HCT116 (cell line): ENCODE measurements at regions not wholly inside any gene's neighbourhood (a gene's known extent, or its start where the extent isn't known, plus 50 kb on each side); places are given as distances from the start of the nearest gene placed in this dataset.

Experiments
- ATAC-seq: fragments of 200-7000 bp; cut with Tn5 transposase; 2 replicates; pipeline ENCODE4 v1.9.1; 2020; ENCODE audit warnings: mild to moderate bottlenecking, moderate library complexity
- BruUV-seq: library from RNA; stranded (reverse); fragments of 400-500 nt; replicated peaks from 2 replicates; lab custom pipeline; 2021; lab: Mats Ljungman, UMichigan
- CTCF ChIA-PET: fragments of 300-600 bp; sonication (Branson Sonifier 250); formaldehyde crosslinking; loops from one replicate; lab custom pipeline; 2021; ENCODE audit warnings: antibody characterized with exemption; lab: Charles Lee
- POLR2A ChIA-PET: fragments of 300-600, 350-600 bp; sonication (Branson Sonifier 250); formaldehyde crosslinking; loops from one replicate; lab custom pipeline; 2021; ENCODE audit warnings: antibody characterized with exemption; lab: Charles Lee
- RAD21 ChIA-PET, 2 experiments: fragments of 300-600 bp; sonication (Branson Sonifier 250); formaldehyde crosslinking; loops; one replicate each; lab custom pipeline; 2023; ENCODE audit warnings: low total read pairs in 2 of 2; ENCODE audit not compliant: uncharacterized antibody in 2 of 2, unreplicated experiment in 2 of 2, low non-redundant PET in 1 of 2; lab: Charles Lee
- DNase-seq: peaks from one replicate; pipeline ENCODE4 v3.0.0-alpha.2; 2010; ENCODE audit warnings: low read depth, low spot score
- H2AFZ ChIP-seq: fragments of 200-600 bp; shearing (Covaris generic), sonication (generic); 2 replicates; pipeline ENCODE4 v1.6.1; 2017; ENCODE audit warnings: low read depth, mixed run types, mixed read lengths, antibody characterized with exemption, low read length; ENCODE audit not compliant: poor library complexity, severe bottlenecking
- H3K27ac ChIP-seq: 2 replicates; pipeline ENCODE4 v1.5.1; 2012; ENCODE audit warnings: low read depth, low read length
- H3K27me3 ChIP-seq: fragments of 200-600 bp; sonication (generic); 2 replicates; pipeline ENCODE4 v1.6.1; 2016; ENCODE audit warnings: mixed run types, low read length, mixed read lengths; ENCODE audit not compliant: insufficient read depth
- H3K36me3 ChIP-seq, 2 experiments: fragments of 200-500 bp in 1 of 2; fragments of 200-600 bp in 1 of 2; sonication (Bioruptor generic) in 1 of 2; sonication (generic) in 1 of 2; 2 replicates each; pipeline versions ENCODE4 v1.5.1 to v1.6.1; 2014 to 2016; ENCODE audit warnings: low read length in 2 of 2, inconsistent platforms in 1 of 2, mixed read lengths in 1 of 2, mixed run types in 1 of 2; ENCODE audit not compliant: insufficient read depth in 2 of 2, control insufficient read depth in 1 of 2
- H3K4me1 ChIP-seq, 2 experiments: fragments of 200-600 bp in 1 of 2; sonication (generic) in 1 of 2; 2 replicates each; pipeline versions ENCODE4 v1.5.1 to v1.6.1; 2012 to 2017; ENCODE audit warnings: low read length in 2 of 2, inconsistent platforms in 1 of 2, mild to moderate bottlenecking in 1 of 2, mixed read lengths in 1 of 2, mixed run types in 1 of 2, moderate library complexity in 1 of 2; ENCODE audit not compliant: insufficient read depth in 2 of 2, control insufficient read depth in 1 of 2
- H3K4me2 ChIP-seq: fragments of 200-600 bp; sonication (generic); 2 replicates; pipeline ENCODE4 v1.6.1; 2017; ENCODE audit warnings: mixed run types, low read length, mixed read lengths
- H3K4me3 ChIP-seq, 2 experiments: fragments of 200-600 bp in 1 of 2; sonication (generic) in 1 of 2; replicated peaks in 1 of 2; 2 replicates each; pipeline ENCODE4 v1.5.1; 2011 to 2016; ENCODE audit warnings: low read length in 2 of 2, control low read depth in 1 of 2, low read depth in 1 of 2, mild to moderate bottlenecking in 1 of 2, mixed read lengths in 1 of 2, mixed run types in 1 of 2
- H3K79me2 ChIP-seq: fragments of 200-600 bp; sonication (generic); 2 replicates; pipeline ENCODE4 v1.6.1; 2017; ENCODE audit warnings: mild to moderate bottlenecking, mixed run types, low read length, moderate library complexity, mixed read lengths; ENCODE audit not compliant: insufficient read depth
- H3K9ac ChIP-seq: fragments of 200-600 bp; sonication (generic); 2 replicates; pipeline ENCODE4 v1.6.1; 2016; ENCODE audit warnings: low read length, mixed read lengths
- H3K9me2 ChIP-seq: fragments of 200-600 bp; sonication (generic), shearing (Covaris generic); 2 replicates; pipeline ENCODE4 v1.6.1; 2017; ENCODE audit warnings: mixed run types, mild to moderate bottlenecking, moderate library complexity; ENCODE audit not compliant: insufficient read depth
- H3K9me3 ChIP-seq, 2 experiments: fragments of 200-500 bp in 1 of 2; fragments of 200-600 bp in 1 of 2; sonication (Bioruptor generic) in 1 of 2; sonication (generic) in 1 of 2; 2 replicates each; pipeline ENCODE4 v1.6.1; 2014 to 2017; ENCODE audit warnings: low read length in 2 of 2, mixed read lengths in 2 of 2, inconsistent platforms in 1 of 2, low read depth in 1 of 2, mild to moderate bottlenecking in 1 of 2, mixed run types in 1 of 2, moderate library complexity in 1 of 2; ENCODE audit not compliant: control insufficient read depth in 1 of 2, insufficient read depth in 1 of 2
- H4K20me1 ChIP-seq: fragments of 200-600 bp; sonication (generic), shearing (Covaris generic); 2 replicates; pipeline ENCODE4 v1.6.1; 2017; ENCODE audit warnings: mixed run types, mild to moderate bottlenecking, moderate library complexity; ENCODE audit not compliant: insufficient read depth
- CBX3 ChIP-seq: IDR thresholded peaks from 2 replicates; pipeline ENCODE4 v1.6.1; 2012; ENCODE audit warnings: low read depth
- RAD21 ChIP-seq: IDR thresholded peaks from 2 replicates; pipeline ENCODE4 v1.6.1; 2012; ENCODE audit warnings: low read depth, mild to moderate bottlenecking
- REST ChIP-seq: IDR thresholded peaks from 2 replicates; pipeline ENCODE4 v1.6.1; 2012; ENCODE audit warnings: low read depth
- SIN3A ChIP-seq: IDR thresholded peaks from 2 replicates; pipeline ENCODE4 v1.6.1; 2012; ENCODE audit warnings: low read depth
- intact Hi-C: fragments of 100-400 bp; cut with micrococcal nuclease; formaldehyde crosslinking; loops from 2 replicates; pipeline ENCODE4 v1.10.0; 2022

GRCh38 chr2:155770516-155770915 lies 562.0 kb downstream of the NR4A2 start:
- Histone ChIP-seq H3K9ac (no peak overlapping the region), H3K4me2 (no peak overlapping the region), H2AFZ (no peak overlapping the region), H4K20me1 (no peaks in the 10 kb centered on the region)
- POLR2A ChIA-PET = no interaction called here
- DNase-seq = no peak
- TF ChIP-seq REST = no peak
- no peak for TF ChIP-seq SIN3A
- TF ChIP-seq, all 23 proteins: peak for 0
- no TSS peak for BruUV-seq
- Histone ChIP-seq H3K27me3 (no peaks in the 10 kb centered on the region), H3K9me2 (no peaks in the 10 kb centered on the region), H3K4me1 (no peaks in the 10 kb centered on the region), H3K4me3 (no peak overlapping the region), H3K79me2 (no peaks in the 10 kb centered on the region), H3K27ac (no peak overlapping the region), H3K9me3 (no peaks in the 10 kb centered on the region), H3K36me3 (no peaks in the 10 kb centered on the region)
- ATAC-seq = no peak
- intact Hi-C loops = no loop called here
- RAD21 ChIA-PET = no interaction called here
- CTCF ChIA-PET = no interaction called here

GRCh38 chr2:155766342-155767115 lies 566.0 kb downstream of the NR4A2 start:
- CTCF ChIA-PET = no interaction called here
- intact Hi-C loops = no loop called here

More at GRCh38 chr2:155766342-155767115, 566.0 kb downstream of the NR4A2 start:
- no peaks in the 10 kb centered on the region for H3K79me2 ChIP-seq
- H4K20me1 ChIP-seq = no peaks in the 10 kb centered on the region
- no peaks in the 10 kb centered on the region for H3K4me1 ChIP-seq
- H3K9ac ChIP-seq = no peak overlapping the region
- no peak overlapping the region for H3K27ac ChIP-seq
- no peak overlapping the region for H2AFZ ChIP-seq
- H3K4me2 ChIP-seq = no peak overlapping the region
- H3K36me3 ChIP-seq = no peaks in the 10 kb centered on the region
- ChIA-PET POLR2A (no interaction called here), RAD21 (no interaction called here)
- BruUV-seq = no TSS peak
- H3K9me3 ChIP-seq = no peaks in the 10 kb centered on the region
- no peaks in the 10 kb centered on the region for H3K27me3 ChIP-seq
- TF ChIP-seq RAD21 (no peak), CBX3 (no peak)
- no peak for ATAC-seq
- no peak for DNase-seq
- no peak overlapping the region for H3K4me3 ChIP-seq
- no peaks in the 10 kb centered on the region for H3K9me2 ChIP-seq
